HEK293T (cell line): ENCODE measurements at regions not wholly inside any gene's neighbourhood (a gene's known extent, or its start where the extent isn't known, plus 50 kb on each side); places are given as distances from the start of the nearest gene placed in this dataset.

ENCODE experiments used
- ARNT ChIP-seq: fragments of 450-650 bp; IDR thresholded peaks from 2 replicates; pipeline ENCODE4 v1.6.1; 2017; ENCODE audit warnings: mild to moderate bottlenecking
- BHLHE40 ChIP-seq: fragments of 450-650 bp; IDR thresholded peaks from 2 replicates; pipeline ENCODE4 v1.6.1; 2016; ENCODE audit warnings: mild to moderate bottlenecking, moderate library complexity, borderline replicate concordance
- CTBP1 ChIP-seq: fragments of 450-650 bp; IDR thresholded peaks from 2 replicates; pipeline ENCODE4 v1.6.1; 2016; ENCODE audit warnings: borderline replicate concordance
- ELF4 ChIP-seq: fragments of 450-650 bp; IDR thresholded peaks from 2 replicates; pipeline ENCODE4 v1.6.1; 2017; ENCODE audit warnings: antibody characterized with exemption
- FOXA1 ChIP-seq: fragments of 450-650 bp; IDR thresholded peaks from 2 replicates; pipeline ENCODE4 v1.6.1; 2016; ENCODE audit warnings: mild to moderate bottlenecking
- FOXM1 ChIP-seq: fragments of 450-650 bp; IDR thresholded peaks from 2 replicates; pipeline ENCODE4 v1.6.1; 2017; ENCODE audit warnings: mild to moderate bottlenecking, borderline replicate concordance
- HDGF ChIP-seq: fragments of 450-650 bp; IDR thresholded peaks from 2 replicates; pipeline ENCODE4 v1.6.1; 2017; ENCODE audit warnings: antibody characterized with exemption, borderline replicate concordance
- L3MBTL2 ChIP-seq: fragments of 450-650 bp; conservative IDR thresholded peaks from 2 replicates; pipeline ENCODE4 v1.6.1; 2016; ENCODE audit warnings: mild to moderate bottlenecking
- LEF1 ChIP-seq: fragments of 450-650 bp; IDR thresholded peaks from 2 replicates; pipeline ENCODE4 v1.6.1; 2017; ENCODE audit warnings: mild to moderate bottlenecking, borderline replicate concordance
- PKNOX1 ChIP-seq: fragments of 450-650 bp; IDR thresholded peaks from 2 replicates; pipeline ENCODE4 v1.6.1; 2016
- SP1 ChIP-seq: fragments of 450-650 bp; IDR thresholded peaks from 2 replicates; pipeline ENCODE4 v1.6.1; 2017
- SUZ12 ChIP-seq: fragments of 450-650 bp; IDR thresholded peaks from 2 replicates; pipeline ENCODE4 v1.6.1; 2016; ENCODE audit warnings: mild to moderate bottlenecking
- TARDBP ChIP-seq: fragments of 450-650 bp; IDR thresholded peaks from 2 replicates; pipeline ENCODE4 v1.6.1; 2016
- ZNF384 ChIP-seq: fragments of 450-650 bp; IDR thresholded peaks from 2 replicates; pipeline ENCODE4 v1.6.1; 2016

- no peak for TF ChIP-seq ELF4
- no peak for TF ChIP-seq SP1
- TF ChIP-seq L3MBTL2, result no peak
- no peak for TF ChIP-seq LEF1
- TF ChIP-seq CTBP1, result no peak
- TF ChIP-seq ZNF384, result no peak
- TF ChIP-seq FOXA1, result no peak
- no peak for TF ChIP-seq PKNOX1
- TF ChIP-seq FOXM1, result no peak
- no peak for TF ChIP-seq ARNT
- no peak for TF ChIP-seq HDGF
- TF ChIP-seq SUZ12, result no peak
- no peak for TF ChIP-seq BHLHE40
- no peak for TF ChIP-seq TARDBP
Measured at GRCh38 chr2:144320491-144320890, 199.4 kb downstream of the ZEB2 start.
